Hematopoietic multipotent progenitor cell treated with erythropoietin and hydrocortisone succinate and interleukin-3 and kit ligand, for 15 days (in vitro differentiated cells): ENCODE measurements at regions not wholly inside any gene's neighbourhood (a gene's known extent, or its start where the extent isn't known, plus 50 kb on each side); places are given as distances from the start of the nearest gene placed in this dataset.
"Not testable (repeated sequence)": the region's sequence is repeated elsewhere in the genome, so short reads cannot be mapped to it uniquely, and the experiment has no call there.

Experiments used
- DNase-seq: peaks from one replicate; pipeline ENCODE4 v3.0.0-alpha.2; 2015; ENCODE audit warnings: low spot score

- DNase-seq: no peak
Measured at GRCh38 chr4:189771696-189772361, 168.8 kb upstream of the FRG1 start.

GRCh38 chr4:189773909-189774308, 166.8 kb upstream of the FRG1 start:
- no peak for DNase-seq

DNA sequence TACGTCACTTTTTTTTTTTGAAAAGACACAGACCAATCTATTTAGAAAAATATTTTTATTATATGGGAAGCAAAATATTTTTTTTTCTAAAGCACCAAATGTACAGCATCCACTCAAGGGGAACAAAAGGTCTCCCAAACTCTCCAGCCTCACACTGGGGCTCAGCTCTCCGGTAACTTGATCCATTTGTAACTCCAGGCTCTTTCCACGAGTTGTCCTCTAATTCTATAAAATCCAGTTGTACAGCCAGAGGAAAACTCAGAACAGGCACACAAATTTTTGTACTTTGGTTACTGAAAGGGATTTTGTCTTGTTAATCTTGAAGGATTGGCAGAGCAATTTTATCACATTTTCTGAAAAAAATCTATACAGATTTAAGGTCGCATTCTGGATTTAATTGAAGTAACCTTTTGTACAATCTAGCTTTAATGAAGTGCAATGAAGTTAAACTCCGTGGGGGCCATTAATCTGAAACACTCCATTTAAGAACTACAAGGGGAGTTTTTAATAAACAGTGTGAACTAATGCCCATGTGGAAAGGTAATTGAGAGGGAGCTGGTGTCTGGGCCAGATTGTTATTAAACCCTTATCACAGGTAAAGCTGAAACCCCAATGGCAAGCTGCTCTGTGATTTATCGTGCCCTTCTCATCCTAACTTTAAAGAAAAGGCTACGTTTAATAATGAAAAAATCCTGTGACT, 161.2 kb upstream of the FRG1 start:
- DNase-seq: no peak

DNA sequence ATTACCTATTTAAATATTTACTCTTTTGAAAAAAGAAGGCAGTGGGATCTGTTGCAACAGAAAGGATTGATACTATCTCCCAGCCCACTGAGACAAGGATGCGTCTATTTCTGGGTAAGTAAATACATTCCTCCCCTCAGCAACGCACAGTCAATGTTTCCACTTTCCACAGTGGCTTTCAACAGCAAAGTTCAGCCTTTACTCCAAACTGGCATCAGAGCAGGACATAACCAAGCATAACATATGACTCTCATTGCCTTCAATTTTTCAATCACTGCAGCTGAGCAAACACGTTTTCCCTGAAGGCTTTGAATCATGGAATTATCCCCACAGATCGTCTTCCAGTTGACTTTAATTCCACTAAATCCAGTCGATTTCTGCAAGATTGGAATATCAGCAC, 160.3 kb upstream of the FRG1 start:
- DNase-seq: no peak

GRCh38 chr4:189784651-189785050, 156.0 kb upstream of the FRG1 start:
- DNase-seq: no peak

GRCh38 chr4:189785257-189785656, 155.4 kb upstream of the FRG1 start:
- no peak for DNase-seq

- no peak for DNase-seq
Measured at GRCh38 chr4:189786447-189786846, 154.2 kb upstream of the FRG1 start.

- DNase-seq: no peak
Measured at GRCh38 chr4:189787216-189788031, 153.2 kb upstream of the FRG1 start.

- peak; percentile 61 for DNase-seq
Measured at GRCh38 chr4:189792924-189793618, 147.6 kb upstream of the FRG1 start.

DNA sequence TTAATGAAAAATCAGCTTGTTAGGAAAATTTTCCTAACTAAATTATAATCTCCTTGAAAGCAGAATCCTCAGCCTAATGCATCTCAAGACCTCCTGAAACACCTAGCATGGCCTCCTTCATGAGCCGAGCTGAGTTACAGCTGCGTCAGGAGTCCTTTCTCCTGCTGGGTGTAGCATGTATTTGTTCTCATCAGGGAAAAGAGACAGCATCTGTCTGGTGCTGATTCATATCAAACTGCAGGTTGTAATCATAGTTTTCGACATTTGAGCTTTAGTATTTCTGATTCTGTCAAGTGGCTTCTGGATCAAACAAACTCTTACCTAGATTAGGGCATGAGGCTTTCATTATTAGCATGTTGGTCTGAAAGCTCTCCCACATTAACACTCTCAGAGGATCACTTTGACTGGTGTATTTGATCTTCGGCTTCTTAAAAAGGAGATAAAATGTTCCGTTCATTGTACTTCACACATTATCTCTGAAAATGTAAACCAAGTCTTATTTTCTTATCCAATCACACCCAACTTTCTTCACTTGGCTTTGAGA, 140.1 kb upstream of the FRG1 start:
- no peak for DNase-seq

DNA sequence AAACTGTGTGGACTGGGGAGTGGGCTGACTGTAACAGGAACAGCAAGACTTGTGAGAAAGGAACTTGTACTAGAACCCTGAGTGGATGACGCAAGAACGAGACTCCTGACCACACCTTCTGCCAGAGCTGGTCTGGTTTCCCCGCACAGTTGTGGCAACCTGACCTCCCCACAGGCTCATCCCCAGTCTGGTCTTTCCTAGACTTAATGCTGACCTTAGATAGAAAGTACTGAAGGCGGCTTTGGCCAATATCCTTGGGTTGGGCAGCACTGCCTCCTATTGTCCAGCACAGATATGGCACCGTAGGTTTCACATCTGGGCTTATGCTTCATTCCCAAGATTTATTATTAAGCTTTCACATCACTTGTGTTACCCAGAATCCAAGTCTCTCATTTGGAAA, 137.8 kb upstream of the FRG1 start:
- peak; percentile 3 for DNase-seq

DNA sequence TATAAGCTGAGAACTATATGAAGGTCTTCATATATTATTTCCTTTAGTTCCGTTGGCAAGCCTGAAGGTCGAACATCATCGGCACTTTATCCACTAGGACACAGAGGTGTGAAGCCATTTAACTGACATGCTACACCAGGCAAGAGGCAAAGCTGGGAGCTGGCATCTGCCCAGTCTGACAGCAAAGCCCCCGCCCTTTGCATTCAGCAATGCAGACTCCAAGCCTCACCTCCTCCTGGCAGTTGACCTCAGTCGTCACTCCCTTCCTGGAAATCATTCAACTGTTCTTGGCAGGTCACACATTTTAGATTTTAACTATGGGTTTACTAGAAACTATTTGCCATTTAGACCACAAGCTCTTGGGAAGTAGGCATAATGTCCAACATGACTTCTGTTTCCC, 135.8 kb upstream of the FRG1 start:
- DNase-seq: peak; percentile 54

- no peak for DNase-seq
Measured at GRCh38 chr4:189806506-189806905, 134.2 kb upstream of the FRG1 start.

DNA sequence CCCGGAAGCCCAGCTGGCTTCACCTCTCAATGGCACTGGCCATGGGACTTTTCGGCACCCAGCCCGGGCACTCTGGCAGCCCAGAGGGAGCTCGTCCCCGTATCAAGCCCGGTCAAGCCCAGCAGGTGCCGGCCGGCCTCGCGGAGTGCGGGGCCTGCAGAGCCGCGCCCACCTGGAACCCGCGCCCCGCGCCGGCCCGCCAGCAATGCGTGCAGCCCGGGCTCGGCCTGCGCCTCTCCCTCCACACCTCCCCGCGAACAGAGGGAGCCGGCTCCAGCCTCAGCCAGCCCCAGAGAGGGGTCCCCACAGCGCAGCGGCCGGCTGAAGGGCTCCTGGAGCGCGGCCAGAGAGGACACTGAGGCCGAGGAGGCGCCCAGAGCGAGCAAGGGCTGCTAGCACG, 133.6 kb upstream of the FRG1 start:
- DNase-seq: no peak

GRCh38 chr4:189809241-189809735, 131.4 kb upstream of the FRG1 start:
- DNase-seq: no peak

GRCh38 chr4:189809839-189810238, 130.8 kb upstream of the FRG1 start:
- no peak for DNase-seq

- DNase-seq: not testable (repeated sequence)
Measured at GRCh38 chr4:189810318-189811181, 130.1 kb upstream of the FRG1 start.

DNA sequence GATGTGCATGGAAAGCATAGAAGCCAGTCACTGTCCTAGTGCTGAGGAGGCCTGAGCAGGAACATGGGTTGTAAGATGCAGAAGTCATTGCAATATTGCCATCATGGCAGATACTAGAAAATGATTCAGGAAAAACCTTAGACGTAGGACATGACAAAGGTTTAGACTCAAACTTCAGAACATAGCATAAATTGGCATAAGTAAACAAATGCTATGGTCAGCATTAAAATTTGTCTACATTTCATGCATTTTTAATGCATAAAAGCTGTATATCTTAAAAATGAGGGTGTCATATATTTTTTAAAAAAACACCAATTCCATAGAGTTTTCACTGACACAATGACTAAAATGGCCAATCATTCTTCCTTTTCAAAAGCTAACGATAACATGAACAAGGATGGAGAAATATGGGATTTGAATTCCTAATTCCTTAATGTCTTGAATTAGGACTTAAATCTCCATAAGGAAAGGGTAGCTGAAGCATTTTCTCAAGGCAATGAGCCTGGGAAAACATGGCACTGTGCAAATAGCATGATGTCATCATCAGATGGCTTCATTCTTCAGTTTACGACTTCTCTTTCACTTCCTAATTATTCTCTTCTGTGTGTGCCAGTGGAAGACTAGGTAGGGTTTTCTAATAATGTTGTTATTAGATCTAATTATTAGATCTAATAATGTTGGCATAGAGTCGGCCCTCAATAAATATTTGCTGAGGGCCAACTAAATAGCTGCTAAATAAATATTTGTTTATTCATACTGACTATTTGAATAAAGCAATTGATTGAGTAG, 125.1 kb upstream of the FRG1 start:
- DNase-seq: no peak

DNA sequence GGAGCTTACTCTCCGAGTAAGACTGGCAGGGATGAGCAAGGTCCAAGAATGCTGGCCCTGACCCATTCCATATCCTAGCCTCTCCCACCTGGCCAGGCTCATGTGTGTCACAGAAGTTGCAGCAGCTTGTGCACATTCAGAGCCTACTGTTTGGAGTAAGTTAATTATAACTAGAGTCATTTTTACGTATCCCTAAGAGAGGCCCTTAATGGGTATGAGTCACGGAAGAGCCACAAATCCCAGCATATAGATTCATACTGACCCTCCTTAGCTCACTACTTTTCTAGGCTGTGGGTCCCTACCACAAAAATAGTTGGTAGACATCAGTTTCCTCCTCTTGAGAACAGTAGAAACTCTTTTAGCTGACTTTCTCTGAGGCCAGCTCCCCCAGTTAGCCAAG, 118.3 kb upstream of the FRG1 start:
- DNase-seq: no peak

DNA sequence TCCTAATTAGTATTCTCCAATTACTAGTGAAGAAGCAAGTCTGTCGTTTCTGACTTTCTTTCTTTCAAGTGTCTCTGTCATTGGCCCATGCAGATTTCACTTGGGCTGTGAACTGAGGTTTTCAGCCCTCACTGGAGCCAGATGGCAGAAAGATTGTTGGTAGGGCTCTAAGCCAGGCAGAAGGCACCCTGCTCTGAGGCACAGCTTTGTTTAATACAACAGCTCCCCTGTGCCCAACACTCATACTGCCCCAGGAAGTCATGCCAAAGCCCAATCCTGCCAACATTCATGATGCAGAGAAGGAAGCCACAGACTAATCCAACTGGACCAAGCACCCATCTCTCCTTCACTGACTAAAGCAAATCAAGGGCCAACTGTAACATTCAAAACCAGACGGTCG, 117.1 kb upstream of the FRG1 start:
- no peak for DNase-seq
